Type B pancreatic cell (in vitro differentiated cells): ENCODE measurements at regions not wholly inside any gene's neighbourhood (a gene's known extent, or its start where the extent isn't known, plus 50 kb on each side); places are given as distances from the start of the nearest gene placed in this dataset.

Experiments used
- DNase-seq: peaks from one replicate; pipeline ENCODE4 v3.0.0; 2021; ENCODE audit warnings: mixed read lengths; ENCODE audit not compliant: unreplicated experiment; ENCODE audit errors: extremely low spot score
- H3K27ac Mint-ChIP-seq: 2 replicates; pipeline ENCODE4 v1.8.0; 2021; ENCODE audit warnings: mild to moderate bottlenecking, mixed read lengths
- H3K27me3 Mint-ChIP-seq: 2 replicates; pipeline ENCODE4 v1.8.0; 2021; ENCODE audit warnings: mixed read lengths
- H3K36me3 Mint-ChIP-seq: 2 replicates; pipeline ENCODE4 v1.8.0; 2021; ENCODE audit warnings: mixed read lengths
- H3K4me1 Mint-ChIP-seq: one replicate; pipeline ENCODE4 v1.8.0; 2021; ENCODE audit warnings: mixed read lengths; ENCODE audit not compliant: unreplicated experiment
- H3K4me3 Mint-ChIP-seq: 2 replicates; pipeline ENCODE4 v1.8.0; 2021; ENCODE audit warnings: mild to moderate bottlenecking, mixed read lengths
- H3K9me3 Mint-ChIP-seq: 2 replicates; pipeline ENCODE4 v1.8.0; 2021; ENCODE audit warnings: mixed read lengths
- TF ChIP-seq, protein P1 (sequence below): fragments of 200-600 bp; sonication (generic); conservative IDR thresholded peaks from 2 replicates; pipeline ENCODE4 v1.5.0; 2021; ENCODE audit warnings: antibody characterized with exemption, mild to moderate bottlenecking

DNA sequence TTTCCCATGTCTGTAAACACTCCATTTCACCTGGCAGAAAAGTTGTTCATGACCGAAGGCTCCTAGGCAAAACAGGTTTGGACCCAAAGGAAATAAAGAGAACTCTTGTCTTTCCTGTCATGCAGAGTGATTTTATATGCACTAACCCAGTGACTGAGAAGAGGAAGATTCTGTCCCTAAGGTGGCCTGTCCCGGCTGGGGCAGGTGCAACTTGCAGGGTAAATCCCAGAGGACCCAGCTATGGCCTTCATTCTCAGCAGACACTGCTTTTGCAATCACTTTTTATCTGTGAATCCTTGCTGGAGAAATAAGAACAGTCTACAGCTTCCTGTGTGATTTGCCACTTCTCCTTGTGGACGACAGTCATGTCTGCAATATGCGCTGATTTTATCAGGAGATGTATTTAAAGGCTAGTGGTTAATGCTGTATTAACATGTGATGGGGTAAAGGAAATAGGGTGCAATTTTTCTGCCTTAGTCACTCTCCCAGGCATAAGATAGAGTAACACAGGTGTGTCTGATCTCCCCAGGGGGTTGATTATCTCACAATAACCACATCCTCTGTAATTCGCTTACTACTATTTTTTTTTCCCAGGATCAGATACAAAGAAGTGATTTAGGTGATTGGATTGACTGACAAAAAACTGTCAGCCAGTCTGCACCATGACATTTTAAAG is 696.8 kb upstream of the SOX9 start:
- H3K9me3 Mint-ChIP-seq: peaks cover 4% of the 10 kb centered on the region
- no peaks in the 10 kb centered on the region for H3K36me3 Mint-ChIP-seq
- H3K4me3 Mint-ChIP-seq: no peak overlapping the region
- TF ChIP-seq, protein P1, sequence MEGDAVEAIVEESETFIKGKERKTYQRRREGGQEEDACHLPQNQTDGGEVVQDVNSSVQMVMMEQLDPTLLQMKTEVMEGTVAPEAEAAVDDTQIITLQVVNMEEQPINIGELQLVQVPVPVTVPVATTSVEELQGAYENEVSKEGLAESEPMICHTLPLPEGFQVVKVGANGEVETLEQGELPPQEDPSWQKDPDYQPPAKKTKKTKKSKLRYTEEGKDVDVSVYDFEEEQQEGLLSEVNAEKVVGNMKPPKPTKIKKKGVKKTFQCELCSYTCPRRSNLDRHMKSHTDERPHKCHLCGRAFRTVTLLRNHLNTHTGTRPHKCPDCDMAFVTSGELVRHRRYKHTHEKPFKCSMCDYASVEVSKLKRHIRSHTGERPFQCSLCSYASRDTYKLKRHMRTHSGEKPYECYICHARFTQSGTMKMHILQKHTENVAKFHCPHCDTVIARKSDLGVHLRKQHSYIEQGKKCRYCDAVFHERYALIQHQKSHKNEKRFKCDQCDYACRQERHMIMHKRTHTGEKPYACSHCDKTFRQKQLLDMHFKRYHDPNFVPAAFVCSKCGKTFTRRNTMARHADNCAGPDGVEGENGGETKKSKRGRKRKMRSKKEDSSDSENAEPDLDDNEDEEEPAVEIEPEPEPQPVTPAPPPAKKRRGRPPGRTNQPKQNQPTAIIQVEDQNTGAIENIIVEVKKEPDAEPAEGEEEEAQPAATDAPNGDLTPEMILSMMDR: no peak
- no peak overlapping the region for H3K27ac Mint-ChIP-seq
- H3K27me3 Mint-ChIP-seq: peaks cover 4% of the 10 kb centered on the region
- no peak for DNase-seq
- H3K4me1 Mint-ChIP-seq: no peaks in the 10 kb centered on the region

DNA sequence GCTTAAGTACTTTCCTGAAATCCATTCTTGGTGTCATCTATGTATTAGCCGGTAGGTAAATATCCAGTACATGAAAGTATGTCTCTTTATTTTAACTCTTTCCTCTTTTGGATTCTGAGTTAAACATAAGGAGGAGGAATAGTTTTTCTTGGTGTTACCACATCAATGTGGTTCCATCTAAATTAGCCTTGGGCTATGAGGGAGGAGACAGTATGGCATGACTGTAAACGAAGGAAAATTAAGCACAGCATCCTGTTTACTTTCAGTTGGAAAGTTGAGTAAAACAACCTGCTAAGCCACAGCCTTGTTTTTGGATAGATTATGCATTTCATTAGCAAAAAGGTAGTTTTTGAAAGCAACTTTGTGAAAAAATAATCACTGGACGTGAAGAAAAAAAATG is 693.0 kb upstream of the SOX9 start:
- Mint-ChIP-seq H3K4me3 (no peak overlapping the region), H3K27me3 (peaks cover 4% of the 10 kb centered on the region), H3K4me1 (no peaks in the 10 kb centered on the region), H3K27ac (no peak overlapping the region), H3K9me3 (peaks cover 5% of the 10 kb centered on the region), H3K36me3 (no peaks in the 10 kb centered on the region)
- DNase-seq: no peak
- TF ChIP-seq, protein P1: no peak

DNA sequence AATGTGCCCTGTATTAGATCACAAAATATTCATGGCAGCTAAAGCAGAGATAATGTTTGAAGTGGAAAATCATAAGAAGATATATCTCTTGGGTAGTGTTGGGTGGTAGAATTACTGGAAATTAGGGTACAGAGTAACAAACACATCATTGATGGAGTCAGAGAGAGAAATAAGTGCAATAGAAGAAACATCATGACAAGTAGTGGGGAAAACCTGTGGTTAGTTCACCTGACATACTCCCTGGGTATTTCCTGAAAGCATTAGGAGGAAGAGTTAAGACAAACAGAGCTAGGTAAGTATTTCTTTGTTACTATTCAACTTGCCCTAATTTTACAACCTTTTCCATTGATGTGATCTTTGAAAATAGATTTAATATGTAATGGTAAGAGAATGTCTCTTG is 691.9 kb upstream of the SOX9 start:
- TF ChIP-seq, protein P1: no peak

DNA sequence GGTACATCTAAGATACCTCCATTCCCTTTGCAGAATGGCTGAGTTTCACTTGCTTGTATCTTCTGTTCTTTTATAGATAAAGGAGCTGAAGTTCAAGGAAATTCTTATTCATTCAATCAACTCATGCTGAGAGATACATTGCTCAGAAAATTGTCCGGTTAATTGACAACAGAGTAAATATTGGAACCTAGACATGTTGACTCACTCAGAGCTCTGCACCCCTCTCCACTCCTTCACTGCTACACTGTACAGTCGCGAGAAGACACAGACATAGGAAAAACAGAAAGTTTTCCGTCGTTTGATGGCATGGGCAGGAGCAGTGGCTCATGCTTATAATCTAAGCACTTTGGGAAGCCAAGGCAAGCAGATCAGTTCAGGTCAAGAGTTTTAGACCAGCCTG is 690.5 kb upstream of the SOX9 start:
- no peaks in the 10 kb centered on the region for H3K27me3 Mint-ChIP-seq
- no peak overlapping the region for H3K27ac Mint-ChIP-seq
- H3K4me3 Mint-ChIP-seq: no peak overlapping the region
- H3K4me1 Mint-ChIP-seq: no peaks in the 10 kb centered on the region
- H3K36me3 Mint-ChIP-seq: no peaks in the 10 kb centered on the region
- peaks cover 5% of the 10 kb centered on the region for H3K9me3 Mint-ChIP-seq
- TF ChIP-seq, protein P1: no peak
- DNase-seq: no peak

More for the DNA sequence above, 691.9 kb upstream of the SOX9 start:
- Mint-ChIP-seq H3K4me3 (no peak overlapping the region), H3K27ac (no peak overlapping the region), H3K27me3 (peaks cover 4% of the 10 kb centered on the region), H3K36me3 (no peaks in the 10 kb centered on the region), H3K4me1 (no peaks in the 10 kb centered on the region), H3K9me3 (peaks cover 5% of the 10 kb centered on the region)
- DNase-seq: no peak

DNA sequence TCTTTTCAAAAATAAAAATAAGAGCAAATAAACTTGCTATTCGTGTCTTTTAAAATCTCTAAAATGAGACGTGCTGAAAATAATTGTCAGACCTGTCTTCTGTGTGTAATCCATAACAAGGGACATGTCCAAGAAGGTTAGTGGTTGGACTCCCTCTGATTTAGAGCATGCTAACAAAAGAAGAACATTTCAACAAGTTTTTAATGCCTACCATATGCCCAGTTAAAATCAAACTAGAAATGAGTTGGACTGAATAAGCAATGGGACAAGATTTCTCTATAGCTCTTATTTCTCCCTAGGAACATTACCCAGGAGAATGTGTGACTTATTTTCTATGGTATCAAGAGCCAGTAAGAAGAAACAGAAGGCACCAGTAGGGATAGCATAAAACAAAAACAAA is 689.7 kb upstream of the SOX9 start:
- Mint-ChIP-seq H3K27ac (no peak overlapping the region), H3K27me3 (peaks cover 5% of the 10 kb centered on the region), H3K4me1 (no peaks in the 10 kb centered on the region), H3K9me3 (peaks cover 5% of the 10 kb centered on the region), H3K4me3 (no peak overlapping the region), H3K36me3 (no peaks in the 10 kb centered on the region)
- TF ChIP-seq, protein P1: no peak
- no peak for DNase-seq
